Upper lobe of left lung (tissue), 6 donors: ENCODE measurements at regions not wholly inside any gene's neighbourhood (a gene's known extent, or its start where the extent isn't known, plus 50 kb on each side); places are given as distances from the start of the nearest gene placed in this dataset.

Experiments used
- ATAC-seq, 2 donors: fragments of 200-7000 bp; cut with Tn5 transposase; one replicate each; pipeline ENCODE4 v1.9.1; 2022; ENCODE audit warnings: mild to moderate bottlenecking in 2 of 2, moderate library complexity in 2 of 2; ENCODE audit not compliant: low FRiP score in 2 of 2
- DNase-seq, 2 donors: peaks; one replicate each; pipeline ENCODE4 v3.0.0-alpha.2; 2019 to 2020
- H3K27ac ChIP-seq, 4 donors: fragments of 200-600 bp; sonication (generic); one replicate each; pipeline ENCODE4 v1.5.1; 2016 to 2019
- H3K27me3 ChIP-seq, 4 donors: fragments of 200-600 bp; sonication (generic); one replicate each; pipeline ENCODE4 v1.5.1; 2017 to 2019
- H3K36me3 ChIP-seq, 4 donors: fragments of 200-600 bp; sonication (generic); one replicate each; pipeline ENCODE4 v1.5.1; 2016 to 2019
- H3K4me1 ChIP-seq, 4 donors: fragments of 200-600 bp; sonication (generic); one replicate each; pipeline ENCODE4 v1.5.1; 2018 to 2019
- H3K4me3 ChIP-seq, 4 donors: fragments of 200-600 bp; sonication (generic); one replicate each; pipeline ENCODE4 v1.5.1; 2017 to 2019; ENCODE audit warnings: mild to moderate bottlenecking in 2 of 4, moderate library complexity in 1 of 4
- H3K9me3 ChIP-seq, 4 donors: fragments of 200-600 bp; sonication (generic); one replicate each; pipeline ENCODE4 v1.5.1; 2018 to 2019
- EP300 ChIP-seq, 4 donors: sonication (generic); formaldehyde crosslinking; IDR thresholded peaks; one replicate each; pipeline ENCODE4 v1.5.1; 2017; ENCODE audit warnings: antibody characterized with exemption in 4 of 4, control low read depth in 2 of 4
- POLR2A ChIP-seq, 4 donors: fragments of 450-650 bp; IDR thresholded peaks; one replicate each; pipeline ENCODE4 v1.5.1; 2016 to 2017; ENCODE audit warnings: antibody characterized with exemption in 4 of 4, mild to moderate bottlenecking in 2 of 4
- POLR2AphosphoS5 ChIP-seq, 2 donors: sonication (generic); formaldehyde crosslinking; IDR thresholded peaks; one replicate each; pipeline ENCODE4 v1.5.1; 2017; ENCODE audit warnings: antibody characterized with exemption in 2 of 2
- WGBS, 2 donors: methylation state at CpG; one replicate each; pipeline ENCODE4 v1.1.5; 2017 to 2018; 5-methylcytosine and 5-hydroxymethylcytosine counted together
- TF ChIP-seq, protein P1 (sequence below), 6 experiments: fragments of 450-650 bp in 4 of 6; fragments of 200-600 bp in 2 of 6; sonication (generic) in 2 of 6; IDR thresholded peaks; one replicate each; pipeline ENCODE4 v1.5.1; 2016 to 2019; ENCODE audit warnings: antibody characterized with exemption in 6 of 6
- donor health status: DM: no; HTN: no; CAD: no; lungs with moderate emphysema.
- donor health status: DM: no; HTN: yes; CAD: no; lungs with severe emphysema.

- no peak for ATAC-seq
- TF ChIP-seq, protein P1, sequence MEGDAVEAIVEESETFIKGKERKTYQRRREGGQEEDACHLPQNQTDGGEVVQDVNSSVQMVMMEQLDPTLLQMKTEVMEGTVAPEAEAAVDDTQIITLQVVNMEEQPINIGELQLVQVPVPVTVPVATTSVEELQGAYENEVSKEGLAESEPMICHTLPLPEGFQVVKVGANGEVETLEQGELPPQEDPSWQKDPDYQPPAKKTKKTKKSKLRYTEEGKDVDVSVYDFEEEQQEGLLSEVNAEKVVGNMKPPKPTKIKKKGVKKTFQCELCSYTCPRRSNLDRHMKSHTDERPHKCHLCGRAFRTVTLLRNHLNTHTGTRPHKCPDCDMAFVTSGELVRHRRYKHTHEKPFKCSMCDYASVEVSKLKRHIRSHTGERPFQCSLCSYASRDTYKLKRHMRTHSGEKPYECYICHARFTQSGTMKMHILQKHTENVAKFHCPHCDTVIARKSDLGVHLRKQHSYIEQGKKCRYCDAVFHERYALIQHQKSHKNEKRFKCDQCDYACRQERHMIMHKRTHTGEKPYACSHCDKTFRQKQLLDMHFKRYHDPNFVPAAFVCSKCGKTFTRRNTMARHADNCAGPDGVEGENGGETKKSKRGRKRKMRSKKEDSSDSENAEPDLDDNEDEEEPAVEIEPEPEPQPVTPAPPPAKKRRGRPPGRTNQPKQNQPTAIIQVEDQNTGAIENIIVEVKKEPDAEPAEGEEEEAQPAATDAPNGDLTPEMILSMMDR (IDR thresholded peaks at IDR 0.05) = no peak
- TF ChIP-seq EP300 (IDR thresholded peaks at IDR 0.05) = no peak
- no peak for TF ChIP-seq POLR2AphosphoS5 (IDR thresholded peaks at IDR 0.05)
- Histone ChIP-seq H3K27ac (no peak overlapping the region), H3K4me1 (peaks cover under 1 to 6% (median under 1%) of the 10 kb centered on the region in 4 donors), H3K27me3 (no peaks in the 10 kb centered on the region), H3K9me3 (no peaks in the 10 kb centered on the region), H3K36me3 (no peaks in the 10 kb centered on the region), H3K4me3 (no peak overlapping the region)
- 47 to 69% methylated on average over 1 of the region's 1 CpG for WGBS, 2 donors
- no peak for DNase-seq
Measured at GRCh38 chr7:18395868-18396267, 99.7 kb upstream of the HDAC9 start.

- ATAC-seq (no peak), DNase-seq (no peak)
- 81 to 83% methylated on average over 5 of the region's 5 CpGs for WGBS, 2 donors
- H3K27ac ChIP-seq = no peak overlapping the region
- no peaks in the 10 kb centered on the region for H3K9me3 ChIP-seq
- no peaks in the 10 kb centered on the region for H3K36me3 ChIP-seq
- H3K4me1 ChIP-seq = peaks cover 0 to 6% (median 0%) of the 10 kb centered on the region in 4 donors
- no peak overlapping the region for H3K4me3 ChIP-seq
- no peaks in the 10 kb centered on the region for H3K27me3 ChIP-seq
- TF ChIP-seq POLR2A (IDR thresholded peaks at IDR 0.05) (no peak), EP300 (IDR thresholded peaks at IDR 0.05) (no peak), POLR2AphosphoS5 (IDR thresholded peaks at IDR 0.05) (no peak)
- TF ChIP-seq, protein P1 (IDR thresholded peaks at IDR 0.05) = no peak
Measured at GRCh38 chr7:18396953-18397352, 98.6 kb upstream of the HDAC9 start.

DNA sequence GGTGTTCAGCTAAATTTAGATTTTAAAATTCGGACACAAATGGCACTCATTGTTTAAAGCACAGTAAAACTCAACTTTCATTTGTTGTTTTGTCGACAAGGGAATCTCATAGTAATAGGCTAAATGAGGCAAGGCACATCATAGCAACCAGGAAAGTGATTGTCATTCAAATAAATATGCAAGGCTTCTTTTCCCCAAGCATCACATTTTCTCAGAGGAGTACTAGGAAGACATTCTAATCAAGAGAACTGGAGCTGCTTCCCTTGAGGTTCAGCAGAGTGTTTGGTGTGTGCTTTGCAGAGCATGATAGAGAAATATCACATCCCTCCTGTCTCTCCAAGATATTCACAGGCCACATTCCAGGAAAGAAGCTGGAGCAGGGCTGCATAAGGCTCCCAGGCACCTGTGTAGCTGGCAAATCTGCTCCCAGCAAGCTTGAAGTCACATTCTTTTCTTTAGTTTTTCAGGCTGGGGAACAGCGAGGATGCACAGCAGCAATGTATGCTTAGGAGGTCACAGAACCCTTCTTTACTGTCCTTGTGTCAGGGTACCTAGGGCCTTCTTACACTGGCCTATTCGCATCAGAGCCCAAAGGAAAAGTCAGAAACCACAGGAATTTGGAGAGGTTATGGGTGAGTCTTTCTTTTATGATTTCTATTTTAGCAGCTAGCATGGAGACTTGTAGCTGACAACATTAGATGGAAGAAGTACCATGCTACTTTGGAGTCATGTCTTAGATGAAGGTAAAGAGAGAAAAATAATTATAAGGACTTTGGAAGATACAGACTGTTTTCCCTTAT, 95.9 kb upstream of the HDAC9 start:
- H3K4me1 ChIP-seq = no peaks in the 10 kb centered on the region
- no peaks in the 10 kb centered on the region for H3K9me3 ChIP-seq
- DNase-seq (no peak), ATAC-seq (no peak)
- H3K27me3 ChIP-seq = no peaks in the 10 kb centered on the region
- 84% methylated on average over 4 of the region's 4 CpGs for whole genome bisulfite sequencing, 2 donors
- H3K36me3 ChIP-seq = no peaks in the 10 kb centered on the region
- TF ChIP-seq, protein P1 (IDR thresholded peaks at IDR 0.05) = no peak
- TF ChIP-seq EP300 (IDR thresholded peaks at IDR 0.05) (no peak), POLR2AphosphoS5 (IDR thresholded peaks at IDR 0.05) (no peak), POLR2A (IDR thresholded peaks at IDR 0.05) (no peak)
- no peak overlapping the region for H3K27ac ChIP-seq
- no peak overlapping the region for H3K4me3 ChIP-seq

- Histone ChIP-seq H3K9me3 (no peaks in the 10 kb centered on the region), H3K4me1 (no peaks in the 10 kb centered on the region), H3K4me3 (no peak overlapping the region), H3K27ac (no peak overlapping the region), H3K36me3 (no peaks in the 10 kb centered on the region), H3K27me3 (no peaks in the 10 kb centered on the region)
- TF ChIP-seq, protein P1 (IDR thresholded peaks at IDR 0.05) = no peak
- TF ChIP-seq POLR2AphosphoS5 (IDR thresholded peaks at IDR 0.05) (no peak), POLR2A (IDR thresholded peaks at IDR 0.05) (no peak), EP300 (IDR thresholded peaks at IDR 0.05) (no peak)
- 85 to 92% methylated on average over 2 of the region's 2 CpGs for WGBS, 2 donors
- ATAC-seq (no peak), DNase-seq (no peak)
Measured at GRCh38 chr7:18400275-18400674, 95.3 kb upstream of the HDAC9 start.

- TF ChIP-seq, protein P1 (IDR thresholded peaks at IDR 0.05) = no peak
- TF ChIP-seq EP300 (IDR thresholded peaks at IDR 0.05) (no peak), POLR2A (IDR thresholded peaks at IDR 0.05) (no peak), POLR2AphosphoS5 (IDR thresholded peaks at IDR 0.05) (no peak)
- no peak overlapping the region for H3K4me3 ChIP-seq
- H3K9me3 ChIP-seq = no peaks in the 10 kb centered on the region
- H3K4me1 ChIP-seq = no peaks in the 10 kb centered on the region
- no peak for DNase-seq
- H3K27me3 ChIP-seq = no peaks in the 10 kb centered on the region
- no peak overlapping the region for H3K27ac ChIP-seq
- 62 to 73% methylated on average over 3 of the region's 3 CpGs for WGBS, 2 donors
- no peaks in the 10 kb centered on the region for H3K36me3 ChIP-seq
- ATAC-seq = no peak
Measured at GRCh38 chr7:18400726-18401125, 94.8 kb upstream of the HDAC9 start.
